ENCODE measurements at regions not wholly inside any gene's neighbourhood (a gene's known extent, or its start where the extent isn't known, plus 50 kb on each side); places are given as distances from the start of the nearest gene placed in this dataset.

DNA sequence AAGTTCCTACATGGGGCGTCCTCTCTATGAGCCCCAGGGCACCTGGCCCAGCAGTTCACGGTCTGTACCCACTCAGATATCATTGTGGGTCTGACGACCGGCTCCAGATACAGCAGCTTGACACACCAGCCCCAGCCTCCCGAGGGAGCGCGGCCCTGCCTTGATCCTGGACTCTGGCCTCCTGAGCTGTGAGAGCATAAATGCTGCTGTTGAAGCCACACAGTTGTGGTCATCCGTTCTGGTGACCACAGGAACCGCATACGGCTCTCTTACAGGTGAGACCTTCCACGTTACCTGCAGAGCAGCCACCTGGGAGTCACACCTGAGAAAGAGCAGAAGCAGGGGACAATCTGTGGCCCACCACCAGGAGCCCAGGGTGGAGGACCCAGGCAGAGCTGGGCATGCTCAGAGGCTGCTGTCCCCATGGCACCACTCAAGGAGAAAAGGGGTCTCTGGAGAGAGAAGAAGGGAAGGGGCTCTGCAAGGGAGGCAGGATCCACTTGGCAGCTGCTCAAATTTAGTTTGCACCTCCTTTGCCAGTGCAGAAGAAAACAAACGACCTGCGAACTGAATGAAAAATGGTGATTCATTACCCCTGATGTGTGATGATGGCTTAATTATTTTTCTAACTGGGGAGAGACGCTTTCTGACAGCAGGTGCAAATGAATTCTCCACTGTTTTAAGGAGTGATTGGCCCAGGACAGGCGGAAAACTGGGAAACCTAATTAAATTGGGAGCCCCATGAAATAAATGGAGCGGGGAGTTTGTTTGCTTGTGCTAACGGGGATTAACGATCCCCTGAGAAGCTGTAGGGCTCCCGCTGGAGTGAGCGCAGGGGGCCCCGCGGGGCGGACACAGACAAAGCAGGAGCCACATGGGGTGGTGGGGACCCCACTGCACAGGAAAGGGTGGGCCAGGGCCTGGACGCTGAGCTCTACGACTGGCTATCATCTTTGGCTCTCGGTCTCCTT, 208.9 kb downstream of the RBFOX3 start:
- WGBS, 2 donors: 46 to 47% methylated on average over 21 to 26 of the region's 26 CpGs
- Histone ChIP-seq H3K36me3 (no peaks in the 10 kb centered on the region), H3K27me3 (peaks cover 0 to 82% of the 10 kb centered on the region in 2 donors), H3K27ac (no peak overlapping the region), H3K4me1 (peaks cover 0 to 18% (median 0%) of the 10 kb centered on the region in 4 donors), H3K4me3 (no peak overlapping the region), H3K9me3 (peaks cover 0 to 2% (median 0%) of the 10 kb centered on the region in 4 donors)
- TF ChIP-seq POLR2A (IDR thresholded peaks at IDR 0.05) (no peak), EP300 (IDR thresholded peaks at IDR 0.05) (no peak), CTCF (IDR thresholded peaks at IDR 0.05) (no peak)
- no peak for DNase-seq (ENCODE audit: low spot score in 2 of 2)

DNA sequence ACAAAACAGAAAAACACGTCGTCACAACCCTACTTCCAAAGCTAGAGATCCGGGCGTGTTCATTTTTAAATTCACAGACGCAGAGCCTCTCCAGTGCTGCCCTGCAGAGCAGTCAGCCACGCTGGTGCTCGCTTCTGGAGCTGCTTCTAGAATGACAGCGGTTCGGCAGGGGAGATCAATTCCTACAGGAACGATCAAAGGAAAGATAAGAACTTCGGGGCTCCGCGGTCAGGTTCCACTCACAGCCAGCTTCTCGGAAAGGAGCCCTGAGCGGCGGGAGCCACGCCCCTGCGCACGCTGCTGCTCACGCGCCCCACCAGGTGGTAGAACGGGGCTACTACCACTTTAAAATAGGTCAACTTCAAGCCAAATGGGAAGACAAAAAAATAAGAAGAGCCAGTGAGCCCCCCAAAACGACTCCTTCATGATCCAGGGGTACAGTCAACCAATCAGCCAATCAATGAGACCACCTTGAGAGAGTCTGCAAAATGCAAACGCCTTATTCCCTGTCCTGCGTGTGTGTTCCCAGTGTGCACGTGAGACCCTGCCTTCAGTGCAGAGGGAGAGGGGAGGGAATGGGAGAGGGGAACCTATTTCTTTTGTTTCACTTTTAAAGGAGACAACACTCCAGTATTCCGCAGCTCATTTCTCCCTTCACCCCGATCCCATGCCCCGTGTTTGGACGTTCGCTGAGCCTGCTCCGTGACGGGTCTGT, 209.7 kb downstream of the RBFOX3 start:
- TF ChIP-seq POLR2A (IDR thresholded peaks at IDR 0.05): no peak
- no peak for TF ChIP-seq EP300 (IDR thresholded peaks at IDR 0.05)
- TF ChIP-seq CTCF (IDR thresholded peaks at IDR 0.05): peak; percentile 71 to 95 (median 92)
- Histone ChIP-seq H3K9me3 (peaks cover 0 to 2% (median 0%) of the 10 kb centered on the region in 4 donors), H3K4me3 (peak overlapping the region in 2 of 4 donors; percentile 12 to 30), H3K27me3 (peaks cover 0 to 82% of the 10 kb centered on the region in 2 donors), H3K36me3 (no peaks in the 10 kb centered on the region), H3K4me1 (peaks cover 0 to 18% (median 0%) of the 10 kb centered on the region in 4 donors), H3K27ac (no peak overlapping the region)
- peak; percentile 52 to 66 for DNase-seq (ENCODE audit: low spot score in 2 of 2)
- 11 to 13% methylated on average over 33 of the region's 33 CpGs for WGBS, 2 donors

- no peak overlapping the region for H3K27ac ChIP-seq
- 18 to 54% methylated on average over 15 of the region's 15 CpGs for WGBS, 2 donors
- TF ChIP-seq EP300 (IDR thresholded peaks at IDR 0.05) (no peak), CTCF (IDR thresholded peaks at IDR 0.05) (no peak), POLR2A (IDR thresholded peaks at IDR 0.05) (no peak)
- peaks cover 0 to 84% of the 10 kb centered on the region in 2 donors for H3K27me3 ChIP-seq
- H3K9me3 ChIP-seq: no peaks in the 10 kb centered on the region
- H3K36me3 ChIP-seq: no peaks in the 10 kb centered on the region
- no peak for DNase-seq (ENCODE audit: low spot score in 2 of 2)
- H3K4me1 ChIP-seq: peaks cover 0 to 18% (median 0%) of the 10 kb centered on the region in 4 donors
- H3K4me3 ChIP-seq: no peak overlapping the region
These were observed 211.2 kb downstream of the RBFOX3 start for GRCh38 chr17:79399610-79400144.

GRCh38 chr17:79398441-79398840, 212.4 kb downstream of the RBFOX3 start:
- 75 to 78% methylated on average over 20 of the region's 20 CpGs for WGBS, 2 donors
- TF ChIP-seq EP300 (IDR thresholded peaks at IDR 0.05) (no peak), POLR2A (IDR thresholded peaks at IDR 0.05) (no peak), CTCF (IDR thresholded peaks at IDR 0.05) (no peak)
- peaks cover 0 to 95% of the 10 kb centered on the region in 2 donors for H3K27me3 ChIP-seq

More at GRCh38 chr17:79398441-79398840, 212.4 kb downstream of the RBFOX3 start:
- DNase-seq (ENCODE audit: low spot score in 2 of 2): no peak
- Histone ChIP-seq H3K27ac (no peak overlapping the region), H3K4me3 (no peak overlapping the region), H3K4me1 (peaks cover 0 to 18% (median 0%) of the 10 kb centered on the region in 4 donors), H3K9me3 (no peaks in the 10 kb centered on the region), H3K36me3 (no peaks in the 10 kb centered on the region)

All from tibial nerve (tissue), 4 donors.